HG03575 (cell line): ENCODE measurements at regions not wholly inside any gene's neighbourhood (a gene's known extent, or its start where the extent isn't known, plus 50 kb on each side); places are given as distances from the start of the nearest gene placed in this dataset.

Source experiments
- ATAC-seq: cut with Tn5 transposase; IDR thresholded peaks from one replicate; pipeline ENCODE4 v1.9.1; 2021; ENCODE audit not compliant: unreplicated experiment, insufficient number of reproducible peaks, low FRiP score; ENCODE audit errors: extremely low read depth

DNA sequence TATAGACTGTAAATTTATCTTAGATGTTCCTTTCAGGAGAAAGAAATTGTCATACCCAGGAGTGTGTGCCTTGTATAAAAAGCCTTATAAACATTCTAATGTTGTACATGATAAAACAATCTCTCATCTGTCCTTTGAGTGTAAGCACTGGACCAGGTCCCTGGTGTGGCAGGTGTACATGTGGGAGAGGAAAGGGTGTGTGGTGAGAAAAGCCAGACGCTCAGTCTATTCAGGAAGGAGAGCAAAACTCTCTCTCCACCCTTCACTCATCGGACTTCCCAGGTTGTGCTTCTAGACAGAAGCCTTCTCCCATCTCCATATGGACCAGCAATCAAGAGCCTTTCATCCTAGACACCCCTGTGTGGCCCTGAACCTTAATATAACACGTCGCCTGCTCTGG lies 154.2 kb downstream of the ESM1 start:
- no peak for ATAC-seq

GRCh38 chr5:54829676-54830535 lies 155.5 kb downstream of the ESM1 start:
- no peak for ATAC-seq

GRCh38 chr5:54829102-54829501 lies 156.3 kb downstream of the ESM1 start:
- ATAC-seq, result no peak

- ATAC-seq, result no peak
Observed at GRCh38 chr5:54828151-54828550, 157.2 kb downstream of the ESM1 start.

- ATAC-seq, result no peak
Observed at GRCh38 chr5:54825005-54825404, 160.4 kb downstream of the ESM1 start.

- no peak for ATAC-seq
Observed at GRCh38 chr5:54823006-54823405, 162.4 kb downstream of the ESM1 start.

DNA sequence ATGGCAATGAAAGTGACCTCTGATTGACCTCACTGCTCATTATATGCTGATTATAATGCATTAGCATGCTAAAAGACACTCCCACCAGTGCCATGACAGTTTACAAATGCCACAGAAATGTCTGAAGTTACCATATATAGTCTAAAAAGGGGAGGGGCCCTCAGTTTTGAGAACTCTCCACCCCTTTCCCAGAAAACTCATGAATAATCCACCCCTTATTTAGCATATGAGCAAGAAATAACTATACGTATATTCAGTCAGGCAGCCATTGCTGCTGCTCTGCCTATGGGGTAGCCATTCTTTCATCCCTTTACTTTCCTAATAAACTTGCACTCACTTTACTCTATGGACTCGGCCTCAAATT lies 163.1 kb downstream of the ESM1 start:
- no peak for ATAC-seq

DNA sequence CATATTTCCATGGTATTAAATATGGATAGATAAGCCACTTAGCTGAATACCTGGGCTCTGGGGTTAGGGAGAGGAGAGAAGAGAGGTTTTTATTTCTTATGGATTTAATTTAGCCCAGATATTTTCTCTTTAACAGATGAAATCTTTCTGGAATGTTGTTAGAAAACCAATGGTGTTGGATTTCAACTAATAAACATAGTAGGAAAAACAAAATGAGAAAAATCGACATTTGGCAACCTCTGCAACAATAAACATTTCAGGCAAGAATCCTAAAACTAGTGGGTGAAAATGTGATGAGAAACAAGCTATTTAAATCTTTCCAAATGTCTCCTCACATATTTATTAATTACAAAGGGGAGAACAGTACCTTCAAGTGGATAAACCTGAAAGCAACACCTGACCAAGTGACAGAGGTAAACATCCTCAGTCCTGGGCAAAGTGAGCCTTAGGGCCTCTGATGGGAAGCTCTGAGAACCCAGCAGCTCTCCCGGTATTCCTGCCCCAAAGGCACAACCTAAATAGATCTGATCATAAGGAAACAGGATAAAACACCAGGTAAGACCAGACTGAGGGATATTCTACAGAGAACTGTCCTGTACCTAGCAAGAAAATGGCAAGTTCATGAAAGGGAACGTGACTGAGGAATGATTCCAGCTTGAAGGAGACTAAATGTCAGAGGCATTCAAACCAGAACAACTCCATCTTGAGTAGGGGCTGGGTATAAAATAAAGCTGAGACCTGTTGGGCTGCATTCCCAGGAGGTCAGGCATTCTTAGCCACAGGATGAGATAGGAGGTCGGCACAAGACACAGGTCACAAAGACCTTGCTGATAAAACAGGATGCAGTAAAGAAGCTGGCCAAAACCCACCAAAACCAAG lies 163.7 kb downstream of the ESM1 start:
- ATAC-seq, result no peak

- no peak for ATAC-seq
Observed at GRCh38 chr5:54820346-54821134, 164.9 kb downstream of the ESM1 start.

GRCh38 chr5:54807421-54807820 lies 178.0 kb downstream of the ESM1 start:
- ATAC-seq, result no peak

DNA sequence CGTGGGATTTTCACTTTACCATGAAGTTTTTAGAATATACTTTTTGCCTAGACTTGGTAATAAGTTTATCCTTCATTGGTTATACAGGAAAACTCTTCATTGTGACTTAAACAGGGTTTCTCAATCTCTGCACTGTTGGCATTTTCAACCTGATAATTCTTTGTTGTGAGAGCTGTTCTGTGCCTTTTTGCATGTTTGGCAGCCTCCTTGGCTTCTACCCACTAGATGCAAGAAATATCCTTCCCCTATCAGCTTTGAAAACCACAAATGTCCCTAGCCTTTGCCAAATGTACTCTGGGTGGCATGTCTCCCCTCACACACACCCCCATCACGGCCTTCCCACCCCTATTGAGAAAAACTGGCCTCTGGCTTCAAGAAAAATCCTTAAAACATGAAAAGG lies 180.9 kb downstream of the ESM1 start:
- no peak for ATAC-seq

GRCh38 chr5:54804086-54804485 lies 181.3 kb downstream of the ESM1 start:
- ATAC-seq, result no peak

- ATAC-seq, result no peak
Observed at GRCh38 chr5:54803471-54804011, 181.9 kb downstream of the ESM1 start.

- no peak for ATAC-seq
Observed at GRCh38 chr5:54799645-54800044, 185.7 kb downstream of the ESM1 start.

DNA sequence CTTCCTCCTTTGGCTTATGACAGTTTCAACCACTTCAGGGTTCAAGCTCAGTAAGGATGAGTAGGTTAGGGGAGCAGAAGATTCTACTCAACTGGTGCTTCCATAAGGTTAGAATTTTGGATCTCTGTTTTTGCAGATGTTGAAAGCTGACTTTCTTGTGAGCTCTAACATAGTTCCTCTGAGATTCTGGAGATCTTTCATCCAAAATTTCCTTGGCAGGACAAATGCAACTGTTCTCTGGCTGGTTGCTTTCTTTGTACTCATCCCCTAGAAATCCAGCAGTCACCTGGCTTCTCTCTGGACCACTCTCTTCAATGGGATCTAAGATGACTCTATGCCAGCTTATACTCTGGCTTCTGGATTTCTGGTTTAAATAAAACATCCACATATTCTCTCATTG lies 189.6 kb downstream of the ESM1 start:
- ATAC-seq, result no peak

DNA sequence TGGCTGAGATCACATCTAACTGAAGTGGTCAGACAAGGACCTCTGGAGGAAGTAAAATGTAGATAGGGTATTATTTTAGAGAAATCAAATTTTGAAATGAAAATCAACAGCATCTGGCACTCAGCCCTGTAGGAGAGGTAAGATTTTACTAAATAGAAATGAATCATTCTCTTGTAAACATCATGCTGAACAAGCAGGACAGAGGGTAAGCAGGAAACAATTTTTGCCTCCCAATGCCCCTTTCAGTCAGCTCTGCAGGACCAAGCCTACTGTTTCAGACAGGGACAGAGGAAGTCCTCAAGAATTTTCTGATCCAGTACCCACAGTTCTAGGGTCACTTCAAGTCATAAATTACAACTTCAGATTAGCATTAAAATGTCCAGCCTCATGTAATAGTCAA lies 190.1 kb downstream of the ESM1 start:
- no peak for ATAC-seq

DNA sequence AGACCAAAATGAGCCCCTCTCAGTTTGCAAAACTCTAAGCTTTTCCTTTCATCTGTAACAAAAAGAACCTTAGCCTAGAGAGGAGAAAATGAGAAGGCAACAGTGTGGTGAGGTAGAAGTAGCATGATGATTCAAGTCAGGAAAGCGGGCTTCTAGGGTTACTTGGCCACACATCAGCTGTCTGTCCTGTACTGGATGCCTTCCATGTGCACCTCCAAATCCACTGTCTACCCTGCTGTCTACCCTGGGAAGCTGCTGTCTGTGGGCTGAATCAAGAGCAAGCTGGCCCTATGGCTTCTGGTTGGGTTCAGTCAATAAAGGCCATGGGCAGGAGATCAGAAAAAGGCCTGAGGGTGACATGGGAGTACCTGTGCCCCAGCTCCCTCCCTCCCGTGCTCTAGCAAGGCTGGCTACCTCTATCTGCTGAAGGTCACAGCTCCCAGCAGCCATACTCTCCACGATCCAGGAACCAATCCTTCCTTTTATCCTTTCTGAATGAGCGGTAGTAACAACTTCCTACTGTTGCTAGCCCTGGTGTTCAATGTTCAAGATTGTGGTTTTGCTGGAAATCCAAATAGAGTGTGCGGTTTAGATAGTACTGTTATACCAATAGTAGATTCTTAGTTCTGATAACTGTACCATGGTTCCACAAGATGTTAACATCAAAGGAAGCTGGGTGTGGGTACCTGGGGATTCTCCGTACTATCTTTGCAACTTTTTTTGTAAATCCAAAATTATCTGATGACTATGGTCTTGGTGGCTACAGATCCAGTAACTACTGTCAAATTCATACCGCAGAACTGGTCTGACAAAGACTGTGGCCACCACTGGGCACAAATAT lies 191.0 kb downstream of the ESM1 start:
- ATAC-seq, result no peak

DNA sequence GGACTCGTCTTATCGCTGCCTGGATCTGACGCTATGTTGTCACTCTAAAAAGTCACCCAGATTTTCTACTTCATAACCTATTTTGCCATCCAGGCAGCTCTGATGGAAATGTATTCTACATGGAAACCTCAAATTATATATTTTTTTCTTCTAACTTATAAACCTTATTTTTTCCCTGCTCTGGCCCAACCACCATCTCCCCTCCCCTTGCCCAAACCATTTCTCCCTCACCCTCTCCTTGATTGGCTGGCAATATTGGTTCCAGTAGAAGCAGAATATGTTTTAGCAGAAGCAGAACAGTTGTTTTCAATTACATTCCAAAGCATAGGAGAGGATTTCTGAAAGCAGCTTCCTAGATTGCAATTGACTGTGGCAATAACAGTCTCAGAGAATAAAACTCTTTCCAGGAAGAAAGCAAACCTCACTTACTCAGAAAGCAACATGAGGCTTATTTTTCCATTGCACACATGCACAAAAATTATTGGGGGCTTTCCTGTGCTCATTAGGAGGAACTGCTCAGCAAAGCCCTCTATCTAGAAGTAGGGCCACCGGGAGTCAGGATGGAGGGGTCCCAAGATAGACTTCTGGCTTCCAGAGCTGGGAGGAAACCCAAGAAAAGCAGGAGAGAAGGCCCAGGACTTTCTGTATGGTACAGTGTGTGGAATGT lies 191.8 kb downstream of the ESM1 start:
- no peak for ATAC-seq
